Endothelial cell of umbilical vein (primary cell): ENCODE measurements at regions not wholly inside any gene's neighbourhood (a gene's known extent, or its start where the extent isn't known, plus 50 kb on each side); places are given as distances from the start of the nearest gene placed in this dataset.

Source experiments
- BruUV-seq: library from RNA; stranded (reverse); fragments of 400-500 nt; replicated peaks from 2 replicates; lab custom pipeline; 2021; lab: Mats Ljungman, UMichigan
- CTCF ChIA-PET: fragments of 300-600, 350-600 bp; sonication (Branson Sonifier 250); formaldehyde crosslinking; loops from one replicate; lab custom pipeline; 2021; ENCODE audit warnings: antibody characterized with exemption, inconsistent platforms; lab: Charles Lee
- POLR2A ChIA-PET: fragments of 300-600, 350-600 bp; sonication (Branson Sonifier 250); formaldehyde crosslinking; loops from one replicate; lab custom pipeline; 2021; ENCODE audit warnings: antibody characterized with exemption, inconsistent platforms; lab: Charles Lee
- DNase-seq: peaks from one replicate; pipeline ENCODE4 v3.0.0-alpha.2; 2011; ENCODE audit warnings: low read depth, low spot score
- FAIRE-seq: peaks from 2 replicates; lab custom pipeline; 2011; peaks lifted over from hg19 to GRCh38; lab: Jason Lieb, UNC
- H2AFZ ChIP-seq: 2 replicates; pipeline ENCODE4 v1.6.0; 2012; ENCODE audit warnings: low read depth, low read length, control low read depth, inconsistent platforms
- H3K27ac ChIP-seq: 2 replicates; pipeline ENCODE4 v1.5.1; 2011; ENCODE audit warnings: low read depth, mild to moderate bottlenecking, control low read depth, low read length, moderate library complexity; ENCODE audit not compliant: insufficient read depth
- H3K27me3 ChIP-seq, 2 experiments: 2 replicates each; pipeline versions ENCODE4 v1.6.0 to v1.6.1; 2011; ENCODE audit warnings: low read length in 2 of 2, mixed read lengths in 1 of 2; ENCODE audit not compliant: control insufficient read depth in 2 of 2, insufficient read depth in 2 of 2
- H3K36me3 ChIP-seq, 2 experiments: 2 replicates in 1 of 2; 3 replicates in 1 of 2; pipeline ENCODE4 v1.5.1; 2011; ENCODE audit warnings: low read length in 2 of 2, mild to moderate bottlenecking in 1 of 2, moderate library complexity in 1 of 2; ENCODE audit not compliant: control insufficient read depth in 2 of 2, insufficient read depth in 2 of 2; ENCODE audit errors: extremely low read depth in 1 of 2
- H3K4me1 ChIP-seq: 3 replicates; pipeline ENCODE4 v1.5.1; 2011; ENCODE audit warnings: mild to moderate bottlenecking, low read length; ENCODE audit not compliant: control insufficient read depth, insufficient read depth; ENCODE audit errors: extremely low read depth
- H3K4me2 ChIP-seq: 2 replicates; pipeline ENCODE4 v1.6.1; 2011; ENCODE audit warnings: low read length, control low read depth, mixed read lengths; ENCODE audit not compliant: insufficient read depth
- H3K4me3 ChIP-seq, 3 experiments: fragments of 200-600 bp in 1 of 3; sonication (generic), shearing (Covaris generic) in 1 of 3; replicated peaks in 1 of 3; 2 replicates each; pipeline ENCODE4 v1.5.1; 2011 to 2016; ENCODE audit warnings: control low read depth in 3 of 3, low read length in 3 of 3, mild to moderate bottlenecking in 2 of 3, inconsistent platforms in 1 of 3, low read depth in 1 of 3, moderate library complexity in 1 of 3; ENCODE audit not compliant: insufficient read depth in 1 of 3
- H3K79me2 ChIP-seq: 2 replicates; pipeline ENCODE4 v1.6.0; 2012; ENCODE audit warnings: low read length, inconsistent platforms; ENCODE audit not compliant: control insufficient read depth, insufficient read depth
- H3K9ac ChIP-seq: replicated peaks from 2 replicates; pipeline ENCODE3; 2011; ENCODE audit warnings: low read length, control low read depth; ENCODE audit not compliant: insufficient read depth; ENCODE audit errors: extremely low read depth
- H3K9me1 ChIP-seq: replicated peaks from 3 replicates; pipeline ENCODE4 v1.6.0; 2011; ENCODE audit warnings: mild to moderate bottlenecking, low read length; ENCODE audit not compliant: control insufficient read depth, insufficient read depth; ENCODE audit errors: extremely low read depth
- H3K9me3 ChIP-seq: replicated peaks from 2 replicates; pipeline ENCODE4 v1.5.1; 2012; ENCODE audit warnings: low read length, inconsistent platforms; ENCODE audit not compliant: control insufficient read depth, insufficient read depth
- H4K20me1 ChIP-seq: replicated peaks from 2 replicates; pipeline ENCODE3; 2011; ENCODE audit warnings: mild to moderate bottlenecking, low read length; ENCODE audit not compliant: control insufficient read depth, insufficient read depth; ENCODE audit errors: extremely low read depth
- CTCF ChIP-seq, 2 donors: IDR thresholded peaks; 1 replicate in 1 of 2; 2 replicates in 1 of 2; pipeline ENCODE4 v1.5.1; 2011; ENCODE audit warnings: low read length in 2 of 2, mild to moderate bottlenecking in 2 of 2, moderate library complexity in 2 of 2, control low read depth in 1 of 2, inconsistent platforms in 1 of 2, low read depth in 1 of 2; ENCODE audit not compliant: insufficient read depth in 1 of 2; ENCODE audit errors: extremely low read depth in 1 of 2
- EZH2 ChIP-seq: IDR thresholded peaks from 2 replicates; pipeline ENCODE4 v1.6.1; 2012; ENCODE audit warnings: borderline replicate concordance, low read depth, mild to moderate bottlenecking, moderate library complexity, low read length, inconsistent platforms; ENCODE audit not compliant: severe bottlenecking
- FOS ChIP-seq: IDR thresholded peaks from 2 replicates; pipeline ENCODE4 v1.6.1; 2011; ENCODE audit warnings: mild to moderate bottlenecking, low read length, moderate library complexity, borderline replicate concordance; ENCODE audit not compliant: insufficient read depth
- GATA2 ChIP-seq: IDR thresholded peaks from 2 replicates; pipeline ENCODE4 v1.7.0; 2011; ENCODE audit warnings: low read depth, mild to moderate bottlenecking, moderate library complexity, mixed read lengths, low read length; ENCODE audit not compliant: insufficient read length, insufficient read depth
- JUN ChIP-seq: IDR thresholded peaks from 2 replicates; pipeline ENCODE4 v1.6.1; 2011; ENCODE audit warnings: borderline replicate concordance, low read depth; ENCODE audit not compliant: insufficient read length, insufficient read depth
- MAX ChIP-seq: IDR thresholded peaks from 2 replicates; pipeline ENCODE4 v1.6.1; 2011; ENCODE audit not compliant: insufficient read depth, insufficient read length
- MYC ChIP-seq: IDR thresholded peaks from one replicate; pipeline ENCODE4 v1.6.1; 2011; ENCODE audit warnings: mild to moderate bottlenecking, low read depth, low read length
- POLR2A ChIP-seq: IDR thresholded peaks from 2 replicates; pipeline ENCODE4 v1.6.1; 2012; ENCODE audit warnings: low read depth, mild to moderate bottlenecking, control low read depth, low read length
- POLR2AphosphoS5 ChIP-seq: IDR thresholded peaks from 2 replicates; pipeline ENCODE4 v1.6.1; 2012; ENCODE audit warnings: low read depth, mild to moderate bottlenecking, control low read depth, low read length, moderate library complexity; ENCODE audit not compliant: insufficient read depth
- dilution Hi-C: fragments of 300-500 bp; cut with MboI; formaldehyde crosslinking; loops from one replicate; pipeline ENCODE4 v1.15.0; 2019; ENCODE audit warnings: low sequenced_read_pairs; ENCODE audit not compliant: extremely low pct_ligation_motif_present
- intact Hi-C: fragments of 100-400 bp; cut with micrococcal nuclease; formaldehyde crosslinking; loops from one replicate; pipeline ENCODE4 v1.10.0; 2022

GRCh38 chr16:65751622-65752521, 614.6 kb upstream of the CDH5 start:
- intact Hi-C loops (no loop called here), dilution Hi-C loops (no loop called here)
- no peak for FAIRE-seq
- Histone ChIP-seq H3K79me2 (no peaks in the 10 kb centered on the region), H3K27me3 (no peaks in the 10 kb centered on the region), H3K4me3 (no peak overlapping the region), H2AFZ (no peak overlapping the region), H4K20me1 (no peaks in the 10 kb centered on the region), H3K4me1 (no peaks in the 10 kb centered on the region), H3K9me1 (no peaks in the 10 kb centered on the region), H3K27ac (no peak overlapping the region), H3K9me3 (no peaks in the 10 kb centered on the region), H3K36me3 (no peaks in the 10 kb centered on the region), H3K9ac (no peak overlapping the region), H3K4me2 (no peak overlapping the region)
- no peak for DNase-seq
- POLR2A ChIA-PET, result no interaction called here
- CTCF ChIA-PET, result no interaction called here
- no TSS peak for BruUV-seq
- no peak for TF ChIP-seq EZH2
- no peak for TF ChIP-seq POLR2A
- no peak for TF ChIP-seq MAX
- no peak for TF ChIP-seq JUN
- no peak for TF ChIP-seq FOS
- TF ChIP-seq GATA2, result no peak
- TF ChIP-seq POLR2AphosphoS5, result no peak
- no peak for TF ChIP-seq CTCF (IDR thresholded peaks at IDR 0.05; ENCODE audit: extremely low read depth in 1 of 2, insufficient read depth in 1 of 2, low read depth in 1 of 2, low read length in 2 of 2)
- no peak for TF ChIP-seq MYC
